Activated gamma-delta T cell (primary cell): ENCODE measurements at regions not wholly inside any gene's neighbourhood (a gene's known extent, or its start where the extent isn't known, plus 50 kb on each side); places are given as distances from the start of the nearest gene placed in this dataset.
"Not testable (repeated sequence)": the region's sequence is repeated elsewhere in the genome, so short reads cannot be mapped to it uniquely, and the experiment has no call there.

ENCODE experiments used
- DNase-seq: peaks from one replicate; lab custom pipeline; 2025; lab: John Stamatoyannopoulos, UW

- no peak for DNase-seq
These were observed 191.9 kb downstream of the RRAGC start for GRCh38 chr1:38667626-38668025.

GRCh38 chr1:38662126-38662525 is 197.4 kb downstream of the RRAGC start:
- no peak for DNase-seq

- DNase-seq = no peak
These were observed 200.7 kb downstream of the RRAGC start for GRCh38 chr1:38658883-38659282.

GRCh38 chr1:38657873-38658272 is 201.7 kb downstream of the RRAGC start:
- DNase-seq = no peak

GRCh38 chr1:38657207-38657840 is 202.2 kb downstream of the RRAGC start:
- DNase-seq = no peak

GRCh38 chr1:38656726-38657125 is 202.8 kb downstream of the RRAGC start:
- no peak for DNase-seq

GRCh38 chr1:38652217-38652616 is 207.4 kb downstream of the RRAGC start:
- DNase-seq = no peak

- no peak for DNase-seq
These were observed 207.9 kb downstream of the RRAGC start for GRCh38 chr1:38651669-38652068.

GRCh38 chr1:38648417-38648816 is 211.2 kb downstream of the RRAGC start:
- DNase-seq = no peak

- DNase-seq = not testable (repeated sequence)
These were observed 212.2 kb downstream of the RRAGC start for GRCh38 chr1:38647341-38647740.

- no peak for DNase-seq
These were observed 215.5 kb downstream of the RRAGC start for GRCh38 chr1:38644092-38644491.

- DNase-seq = no peak
These were observed 217.9 kb downstream of the RRAGC start for GRCh38 chr1:38641661-38642060.

GRCh38 chr1:38640371-38640770 is 219.2 kb downstream of the RRAGC start:
- DNase-seq = no peak

GRCh38 chr1:38628241-38628640 is 231.3 kb downstream of the RRAGC start:
- DNase-seq = no peak

- no peak for DNase-seq
These were observed 233.6 kb downstream of the RRAGC start for GRCh38 chr1:38625939-38626338.

- DNase-seq = no peak
These were observed 235.1 kb downstream of the RRAGC start for GRCh38 chr1:38624336-38625039.

- DNase-seq = no peak
These were observed 236.0 kb downstream of the RRAGC start for GRCh38 chr1:38623529-38623928.

GRCh38 chr1:38622197-38622596 is 237.4 kb downstream of the RRAGC start:
- no peak for DNase-seq

GRCh38 chr1:38616846-38617245 is 242.7 kb downstream of the RRAGC start:
- DNase-seq = no peak

- DNase-seq = no peak
These were observed 243.9 kb downstream of the RRAGC start for GRCh38 chr1:38615680-38616079.

- no peak for DNase-seq
These were observed 244.7 kb downstream of the RRAGC start for GRCh38 chr1:38614861-38615260.

GRCh38 chr1:38613996-38614395 is 245.6 kb downstream of the RRAGC start:
- DNase-seq = no peak

- DNase-seq = no peak
These were observed 246.6 kb downstream of the RRAGC start for GRCh38 chr1:38612951-38613350.
